SH-SY5Y (cell line): ENCODE measurements at regions not wholly inside any gene's neighbourhood (a gene's known extent, or its start where the extent isn't known, plus 50 kb on each side); places are given as distances from the start of the nearest gene placed in this dataset.

Experiments used
- GATA2 ChIP-seq: IDR thresholded peaks from 2 replicates; pipeline ENCODE4 v1.6.1; 2011; ENCODE audit warnings: mild to moderate bottlenecking, low read depth, low read length
- GATA3 ChIP-seq: IDR thresholded peaks from 2 replicates; pipeline ENCODE4 v1.6.1; 2011; ENCODE audit warnings: low read depth, mild to moderate bottlenecking, low read length, moderate library complexity

DNA sequence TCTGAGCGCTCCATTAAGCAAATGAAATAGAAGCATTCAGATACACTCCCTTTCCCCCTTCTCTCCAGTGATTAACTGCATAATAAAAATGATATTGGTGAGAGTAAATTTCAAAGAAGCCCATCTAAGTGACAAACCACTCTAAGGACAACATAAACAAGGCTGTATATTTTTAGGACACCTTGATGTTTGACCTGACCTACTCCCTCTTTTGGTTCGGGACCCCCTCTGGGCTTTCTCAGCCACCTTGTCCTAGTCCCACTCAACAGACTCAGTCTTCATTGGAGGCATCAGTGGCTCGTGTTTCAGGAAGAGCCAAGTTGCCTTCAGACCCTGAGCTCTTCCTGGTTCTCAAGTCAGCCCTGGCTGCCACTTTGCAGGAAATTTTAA, 182.3 kb upstream of the NCAM1 start:
- TF ChIP-seq GATA2 (no peak), GATA3 (no peak)
